ENCODE measurements at regions not wholly inside any gene's neighbourhood (a gene's known extent, or its start where the extent isn't known, plus 50 kb on each side); places are given as distances from the start of the nearest gene placed in this dataset.

- DNase-seq = no peak
Measured at GRCh38 chr4:25580633-25581467, 74.8 kb upstream of the SLC34A2 start.

GRCh38 chr4:25585901-25586523, 69.6 kb upstream of the SLC34A2 start:
- no peak for DNase-seq

GRCh38 chr4:25588206-25588605, 67.4 kb upstream of the SLC34A2 start:
- no peak for DNase-seq

GRCh38 chr4:25590171-25590570, 65.5 kb upstream of the SLC34A2 start:
- no peak for DNase-seq

GRCh38 chr4:25592736-25593135, 62.9 kb upstream of the SLC34A2 start:
- DNase-seq = no peak

Data from NCI-H345 (cell line).